WTC11 (cell line): ENCODE measurements at regions not wholly inside any gene's neighbourhood (a gene's known extent, or its start where the extent isn't known, plus 50 kb on each side); places are given as distances from the start of the nearest gene placed in this dataset.

ENCODE experiments used
- ATAC-seq: fragments of 200-7000 bp; cut with Tn5 transposase; 2 replicates; pipeline ENCODE4 v1.10.0; 2021; ENCODE audit warnings: mild to moderate bottlenecking, moderate library complexity
- CTCF ChIA-PET: fragments of 300-600 bp; sonication (Branson Sonifier 250); formaldehyde crosslinking; loops from one replicate; lab custom pipeline; 2021; ENCODE audit warnings: antibody characterized with exemption; lab: Charles Lee
- POLR2A ChIA-PET: fragments of 350-600 bp; sonication (Branson Sonifier 250); formaldehyde crosslinking; loops from one replicate; lab custom pipeline; 2021; ENCODE audit warnings: antibody characterized with exemption; lab: Charles Lee
- DNase-seq: peaks from one replicate; pipeline ENCODE4 v3.0.0; 2021; ENCODE audit warnings: low spot score
- H3K27ac Mint-ChIP-seq: 2 replicates; pipeline ENCODE4 v1.8.0; 2021; ENCODE audit warnings: mixed read lengths
- H3K27me3 Mint-ChIP-seq: 2 replicates; pipeline ENCODE4 v1.8.0; 2021; ENCODE audit warnings: low read depth, mild to moderate bottlenecking, moderate library complexity, mixed read lengths
- H3K36me3 Mint-ChIP-seq: 2 replicates; pipeline ENCODE4 v1.8.0; 2021; ENCODE audit warnings: mixed read lengths
- H3K4me1 Mint-ChIP-seq: 2 replicates; pipeline ENCODE4 v1.8.0; 2022; ENCODE audit warnings: mixed read lengths
- H3K4me3 Mint-ChIP-seq: 2 replicates; pipeline ENCODE4 v1.8.0; 2021; ENCODE audit warnings: mild to moderate bottlenecking, moderate library complexity, mixed read lengths
- H3K9me3 Mint-ChIP-seq: 2 replicates; pipeline ENCODE4 v1.8.0; 2021; ENCODE audit warnings: mixed read lengths
- ATF1 ChIP-seq: sonication (generic); formaldehyde crosslinking; IDR thresholded peaks from 2 replicates; pipeline ENCODE4 v1.8.1; 2023; ENCODE audit warnings: mild to moderate bottlenecking, moderate library complexity, missing genetic modification reagents
- ELF4 ChIP-seq: sonication (generic); formaldehyde crosslinking; IDR thresholded peaks from 2 replicates; pipeline ENCODE4 v1.8.1; 2022; ENCODE audit warnings: low read depth, mild to moderate bottlenecking, moderate library complexity, missing genetic modification reagents
- ESRRA ChIP-seq: sonication (generic); formaldehyde crosslinking; IDR thresholded peaks from 2 replicates; pipeline ENCODE4 v1.8.1; 2022; ENCODE audit warnings: mild to moderate bottlenecking, missing genetic modification reagents, borderline replicate concordance
- ETV6 ChIP-seq: sonication (generic); formaldehyde crosslinking; IDR thresholded peaks from 2 replicates; pipeline ENCODE4 v1.8.1; 2022; ENCODE audit warnings: mild to moderate bottlenecking, missing genetic modification reagents
- FOXJ3 ChIP-seq: sonication (generic); formaldehyde crosslinking; IDR thresholded peaks from 2 replicates; pipeline ENCODE4 v1.9.0; 2021; ENCODE audit warnings: missing genetic modification reagents, mild to moderate bottlenecking, borderline replicate concordance
- FOXK1 ChIP-seq: sonication (generic); formaldehyde crosslinking; IDR thresholded peaks from 2 replicates; pipeline ENCODE4 v1.8.0; 2022; ENCODE audit warnings: mild to moderate bottlenecking, moderate library complexity, missing genetic modification reagents
- GTF2I ChIP-seq: fragments of 250-450 bp; sonication (Bioruptor Pico); conservative IDR thresholded peaks from 2 replicates; pipeline ENCODE4 v1.4.0; 2021; ENCODE audit warnings: mild to moderate bottlenecking
- NR1H2 ChIP-seq: sonication (generic); formaldehyde crosslinking; IDR thresholded peaks from 2 replicates; pipeline ENCODE4 v1.9.0; 2021; ENCODE audit warnings: mild to moderate bottlenecking, moderate library complexity, missing genetic modification reagents
- NR2C2 ChIP-seq: sonication (generic); formaldehyde crosslinking; IDR thresholded peaks from 2 replicates; pipeline ENCODE4 v1.8.0; 2022; ENCODE audit warnings: mild to moderate bottlenecking, missing genetic modification reagents
- SMAD3 ChIP-seq: sonication (generic); formaldehyde crosslinking; IDR thresholded peaks from 2 replicates; pipeline ENCODE4 v1.8.0; 2022; ENCODE audit warnings: missing genetic modification reagents, mild to moderate bottlenecking, borderline replicate concordance
- SOX15 ChIP-seq: fragments of 250-450 bp; sonication (Bioruptor Pico); IDR thresholded peaks from 2 replicates; pipeline ENCODE4 v1.9.0; 2021; ENCODE audit warnings: mild to moderate bottlenecking
- SP1 ChIP-seq: sonication (generic); formaldehyde crosslinking; conservative IDR thresholded peaks from 2 replicates; pipeline ENCODE4 v1.8.1; 2022; ENCODE audit warnings: missing genetic modification reagents
- ZNF121 ChIP-seq: sonication (generic); formaldehyde crosslinking; IDR thresholded peaks from 2 replicates; pipeline ENCODE4 v1.8.0; 2023; ENCODE audit warnings: missing genetic modification reagents
- ZNF416 ChIP-seq: fragments of 250-450 bp; sonication (Bioruptor Pico); IDR thresholded peaks from 2 replicates; pipeline ENCODE4 v1.9.0; 2021; ENCODE audit warnings: mild to moderate bottlenecking, inconsistent platforms
- ZNF671 ChIP-seq: fragments of 250-450 bp; sonication (Bioruptor Pico); IDR thresholded peaks from 2 replicates; pipeline ENCODE4 v1.8.0; 2021; ENCODE audit warnings: mild to moderate bottlenecking
- TF ChIP-seq, protein P1 (sequence below): sonication (generic); formaldehyde crosslinking; conservative IDR thresholded peaks from 2 replicates; pipeline ENCODE4 v1.8.1; 2023; ENCODE audit warnings: mild to moderate bottlenecking, low read depth, missing genetic modification reagents, moderate library complexity
- TF ChIP-seq, protein P2 (sequence below): fragments of 250-450 bp; sonication (Bioruptor Pico); IDR thresholded peaks from 2 replicates; pipeline ENCODE4 v1.8.0; 2021; ENCODE audit warnings: mild to moderate bottlenecking
- TF ChIP-seq, protein P3 (sequence below): sonication (generic); formaldehyde crosslinking; conservative IDR thresholded peaks from 2 replicates; pipeline ENCODE4 v1.8.1; 2022; ENCODE audit warnings: mild to moderate bottlenecking, missing genetic modification reagents
- TF ChIP-seq, protein P4 (sequence below): sonication (generic); formaldehyde crosslinking; IDR thresholded peaks from 2 replicates; pipeline ENCODE4 v1.8.0; 2022; ENCODE audit warnings: mild to moderate bottlenecking, missing genetic modification reagents
- TF ChIP-seq, protein P5 (sequence below): sonication (generic); formaldehyde crosslinking; IDR thresholded peaks from 2 replicates; pipeline ENCODE4 v1.8.0; 2023; ENCODE audit warnings: missing genetic modification reagents
- TF ChIP-seq, protein P6 (sequence below): sonication (generic); formaldehyde crosslinking; IDR thresholded peaks from 2 replicates; pipeline ENCODE4 v1.8.0; 2023; ENCODE audit warnings: missing genetic modification reagents, mild to moderate bottlenecking, borderline replicate concordance

DNA sequence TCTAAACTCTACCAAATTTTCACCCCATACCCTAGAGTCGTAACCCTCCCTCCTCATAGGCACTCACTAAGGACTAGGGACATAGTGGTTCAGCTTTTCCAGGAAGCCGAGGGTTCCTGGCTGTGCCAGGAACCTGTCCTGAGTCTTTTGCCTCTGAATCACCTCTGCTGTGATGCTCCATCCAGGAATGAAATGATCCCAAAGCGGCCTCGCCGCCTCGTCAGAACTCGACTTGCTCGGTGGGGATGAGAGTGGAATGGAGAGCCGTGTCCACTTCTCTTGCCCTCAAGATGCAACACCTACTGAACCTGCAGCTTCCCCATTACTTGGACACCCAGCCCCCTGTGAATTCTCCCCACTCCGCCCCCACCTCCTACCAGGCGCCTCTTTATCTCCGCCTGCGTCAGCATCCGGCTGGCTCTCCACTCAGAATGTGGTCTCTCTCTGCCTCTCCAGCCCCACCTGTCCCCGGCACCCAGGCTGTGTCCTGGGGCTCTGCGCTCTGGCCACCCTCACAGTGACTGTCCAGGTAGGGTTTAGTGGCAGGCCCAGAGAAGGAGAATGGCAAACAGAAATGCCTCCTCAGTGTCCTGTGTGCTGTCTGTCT, 366.1 kb upstream of the ZNF32 start:
- TF ChIP-seq ELF4 (CRISPR knock-in tag), result no peak
- TF ChIP-seq NR1H2 (CRISPR knock-in tag), result no peak
- TF ChIP-seq ZNF121 (CRISPR knock-in tag), result no peak
- TF ChIP-seq ETV6 (CRISPR knock-in tag), result no peak
- TF ChIP-seq ATF1 (CRISPR knock-in tag), result no peak
- no peak for TF ChIP-seq ZNF671 (CRISPR knock-in tag)
- TF ChIP-seq NR2C2 (CRISPR knock-in tag), result no peak
- TF ChIP-seq SP1 (CRISPR knock-in tag), result no peak
- TF ChIP-seq, protein P1, sequence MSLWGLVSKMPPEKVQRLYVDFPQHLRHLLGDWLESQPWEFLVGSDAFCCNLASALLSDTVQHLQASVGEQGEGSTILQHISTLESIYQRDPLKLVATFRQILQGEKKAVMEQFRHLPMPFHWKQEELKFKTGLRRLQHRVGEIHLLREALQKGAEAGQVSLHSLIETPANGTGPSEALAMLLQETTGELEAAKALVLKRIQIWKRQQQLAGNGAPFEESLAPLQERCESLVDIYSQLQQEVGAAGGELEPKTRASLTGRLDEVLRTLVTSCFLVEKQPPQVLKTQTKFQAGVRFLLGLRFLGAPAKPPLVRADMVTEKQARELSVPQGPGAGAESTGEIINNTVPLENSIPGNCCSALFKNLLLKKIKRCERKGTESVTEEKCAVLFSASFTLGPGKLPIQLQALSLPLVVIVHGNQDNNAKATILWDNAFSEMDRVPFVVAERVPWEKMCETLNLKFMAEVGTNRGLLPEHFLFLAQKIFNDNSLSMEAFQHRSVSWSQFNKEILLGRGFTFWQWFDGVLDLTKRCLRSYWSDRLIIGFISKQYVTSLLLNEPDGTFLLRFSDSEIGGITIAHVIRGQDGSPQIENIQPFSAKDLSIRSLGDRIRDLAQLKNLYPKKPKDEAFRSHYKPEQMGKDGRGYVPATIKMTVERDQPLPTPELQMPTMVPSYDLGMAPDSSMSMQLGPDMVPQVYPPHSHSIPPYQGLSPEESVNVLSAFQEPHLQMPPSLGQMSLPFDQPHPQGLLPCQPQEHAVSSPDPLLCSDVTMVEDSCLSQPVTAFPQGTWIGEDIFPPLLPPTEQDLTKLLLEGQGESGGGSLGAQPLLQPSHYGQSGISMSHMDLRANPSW (CRISPR knock-in tag), result no peak
- TF ChIP-seq, protein P2, sequence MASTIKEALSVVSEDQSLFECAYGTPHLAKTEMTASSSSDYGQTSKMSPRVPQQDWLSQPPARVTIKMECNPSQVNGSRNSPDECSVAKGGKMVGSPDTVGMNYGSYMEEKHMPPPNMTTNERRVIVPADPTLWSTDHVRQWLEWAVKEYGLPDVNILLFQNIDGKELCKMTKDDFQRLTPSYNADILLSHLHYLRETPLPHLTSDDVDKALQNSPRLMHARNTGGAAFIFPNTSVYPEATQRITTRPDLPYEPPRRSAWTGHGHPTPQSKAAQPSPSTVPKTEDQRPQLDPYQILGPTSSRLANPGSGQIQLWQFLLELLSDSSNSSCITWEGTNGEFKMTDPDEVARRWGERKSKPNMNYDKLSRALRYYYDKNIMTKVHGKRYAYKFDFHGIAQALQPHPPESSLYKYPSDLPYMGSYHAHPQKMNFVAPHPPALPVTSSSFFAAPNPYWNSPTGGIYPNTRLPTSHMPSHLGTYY (CRISPR knock-in tag), result no peak
- TF ChIP-seq, all 79 proteins: peak for 0
- POLR2A ChIA-PET, result no interaction called here
- ATAC-seq, result no peak
- no peaks in the 10 kb centered on the region; the same call in 1 of the 2 replicates for H3K27me3 Mint-ChIP-seq
- H3K9me3 Mint-ChIP-seq, result peaks cover 14% of the 10 kb centered on the region
- H3K27ac Mint-ChIP-seq, result no peak overlapping the region
- no peak overlapping the region for H3K4me3 Mint-ChIP-seq
- DNase-seq, result no peak
- H3K4me1 Mint-ChIP-seq, result no peaks in the 10 kb centered on the region
- 0 out of 2 replicates have a peak, but pooled peaks cover 4% of the 10 kb centered on the region for H3K36me3 Mint-ChIP-seq
- CTCF ChIA-PET, result no interaction called here

DNA sequence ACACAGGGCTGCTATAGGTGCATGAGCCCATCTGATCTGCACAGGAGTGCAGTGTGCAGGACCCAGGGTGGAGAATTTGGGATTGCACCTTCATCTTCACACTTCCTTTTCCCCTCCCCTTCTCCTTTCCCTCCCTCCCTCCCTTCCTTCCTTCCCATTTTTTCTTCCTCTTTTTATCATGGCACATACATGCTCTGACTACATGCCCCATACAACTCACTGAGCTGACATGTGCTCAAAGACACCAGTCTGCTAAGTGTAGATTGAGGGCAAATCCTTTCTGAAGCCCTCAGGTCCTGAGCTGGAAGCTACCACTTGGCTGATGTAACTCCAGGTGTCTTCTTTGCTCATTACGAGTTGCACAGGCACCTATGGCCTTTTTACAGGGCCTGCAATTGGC, 365.3 kb upstream of the ZNF32 start:
- H3K27me3 Mint-ChIP-seq, result no peaks in the 10 kb centered on the region; the same call in 1 of the 2 replicates
- DNase-seq, result no peak
- 0 out of 2 replicates have a peak, but pooled peaks cover 4% of the 10 kb centered on the region for H3K36me3 Mint-ChIP-seq
- CTCF ChIA-PET, result interaction anchor here (0.7 kb wide), 1 partner anchor 297 kb away, joined by 3 read pairs; no protein-coding TSS in a partner anchor
- ATAC-seq, result no peak
- H3K27ac Mint-ChIP-seq, result no peak overlapping the region
- H3K4me1 Mint-ChIP-seq, result no peaks in the 10 kb centered on the region
- no peak overlapping the region for H3K4me3 Mint-ChIP-seq
- POLR2A ChIA-PET, result interaction anchor here (0.6 kb wide), 1 partner anchor 208 kb away, joined by 3 read pairs; no protein-coding TSS in a partner anchor
- peaks cover 7% of the 10 kb centered on the region for H3K9me3 Mint-ChIP-seq
- no peak for TF ChIP-seq FOXJ3 (CRISPR knock-in tag)
- TF ChIP-seq, protein P2 (CRISPR knock-in tag), result no peak
- TF ChIP-seq ZNF416 (CRISPR knock-in tag), result no peak
- TF ChIP-seq, protein P3, sequence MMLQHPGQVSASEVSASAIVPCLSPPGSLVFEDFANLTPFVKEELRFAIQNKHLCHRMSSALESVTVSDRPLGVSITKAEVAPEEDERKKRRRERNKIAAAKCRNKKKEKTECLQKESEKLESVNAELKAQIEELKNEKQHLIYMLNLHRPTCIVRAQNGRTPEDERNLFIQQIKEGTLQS (CRISPR knock-in tag), result no peak
- no peak for TF ChIP-seq ETV6 (CRISPR knock-in tag)
- TF ChIP-seq, protein P4, sequence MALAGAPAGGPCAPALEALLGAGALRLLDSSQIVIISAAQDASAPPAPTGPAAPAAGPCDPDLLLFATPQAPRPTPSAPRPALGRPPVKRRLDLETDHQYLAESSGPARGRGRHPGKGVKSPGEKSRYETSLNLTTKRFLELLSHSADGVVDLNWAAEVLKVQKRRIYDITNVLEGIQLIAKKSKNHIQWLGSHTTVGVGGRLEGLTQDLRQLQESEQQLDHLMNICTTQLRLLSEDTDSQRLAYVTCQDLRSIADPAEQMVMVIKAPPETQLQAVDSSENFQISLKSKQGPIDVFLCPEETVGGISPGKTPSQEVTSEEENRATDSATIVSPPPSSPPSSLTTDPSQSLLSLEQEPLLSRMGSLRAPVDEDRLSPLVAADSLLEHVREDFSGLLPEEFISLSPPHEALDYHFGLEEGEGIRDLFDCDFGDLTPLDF (CRISPR knock-in tag), result no peak
- TF ChIP-seq ELF4 (CRISPR knock-in tag), result no peak
- no peak for TF ChIP-seq ESRRA (CRISPR knock-in tag)
- no peak for TF ChIP-seq GTF2I (CRISPR knock-in tag)
- TF ChIP-seq SMAD3, result no peak
- no peak for TF ChIP-seq FOXK1 (CRISPR knock-in tag)
- TF ChIP-seq, protein P5, sequence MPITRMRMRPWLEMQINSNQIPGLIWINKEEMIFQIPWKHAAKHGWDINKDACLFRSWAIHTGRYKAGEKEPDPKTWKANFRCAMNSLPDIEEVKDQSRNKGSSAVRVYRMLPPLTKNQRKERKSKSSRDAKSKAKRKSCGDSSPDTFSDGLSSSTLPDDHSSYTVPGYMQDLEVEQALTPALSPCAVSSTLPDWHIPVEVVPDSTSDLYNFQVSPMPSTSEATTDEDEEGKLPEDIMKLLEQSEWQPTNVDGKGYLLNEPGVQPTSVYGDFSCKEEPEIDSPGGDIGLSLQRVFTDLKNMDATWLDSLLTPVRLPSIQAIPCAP (CRISPR knock-in tag), result no peak
- no peak for TF ChIP-seq SOX15 (CRISPR knock-in tag)
- TF ChIP-seq, protein P6, sequence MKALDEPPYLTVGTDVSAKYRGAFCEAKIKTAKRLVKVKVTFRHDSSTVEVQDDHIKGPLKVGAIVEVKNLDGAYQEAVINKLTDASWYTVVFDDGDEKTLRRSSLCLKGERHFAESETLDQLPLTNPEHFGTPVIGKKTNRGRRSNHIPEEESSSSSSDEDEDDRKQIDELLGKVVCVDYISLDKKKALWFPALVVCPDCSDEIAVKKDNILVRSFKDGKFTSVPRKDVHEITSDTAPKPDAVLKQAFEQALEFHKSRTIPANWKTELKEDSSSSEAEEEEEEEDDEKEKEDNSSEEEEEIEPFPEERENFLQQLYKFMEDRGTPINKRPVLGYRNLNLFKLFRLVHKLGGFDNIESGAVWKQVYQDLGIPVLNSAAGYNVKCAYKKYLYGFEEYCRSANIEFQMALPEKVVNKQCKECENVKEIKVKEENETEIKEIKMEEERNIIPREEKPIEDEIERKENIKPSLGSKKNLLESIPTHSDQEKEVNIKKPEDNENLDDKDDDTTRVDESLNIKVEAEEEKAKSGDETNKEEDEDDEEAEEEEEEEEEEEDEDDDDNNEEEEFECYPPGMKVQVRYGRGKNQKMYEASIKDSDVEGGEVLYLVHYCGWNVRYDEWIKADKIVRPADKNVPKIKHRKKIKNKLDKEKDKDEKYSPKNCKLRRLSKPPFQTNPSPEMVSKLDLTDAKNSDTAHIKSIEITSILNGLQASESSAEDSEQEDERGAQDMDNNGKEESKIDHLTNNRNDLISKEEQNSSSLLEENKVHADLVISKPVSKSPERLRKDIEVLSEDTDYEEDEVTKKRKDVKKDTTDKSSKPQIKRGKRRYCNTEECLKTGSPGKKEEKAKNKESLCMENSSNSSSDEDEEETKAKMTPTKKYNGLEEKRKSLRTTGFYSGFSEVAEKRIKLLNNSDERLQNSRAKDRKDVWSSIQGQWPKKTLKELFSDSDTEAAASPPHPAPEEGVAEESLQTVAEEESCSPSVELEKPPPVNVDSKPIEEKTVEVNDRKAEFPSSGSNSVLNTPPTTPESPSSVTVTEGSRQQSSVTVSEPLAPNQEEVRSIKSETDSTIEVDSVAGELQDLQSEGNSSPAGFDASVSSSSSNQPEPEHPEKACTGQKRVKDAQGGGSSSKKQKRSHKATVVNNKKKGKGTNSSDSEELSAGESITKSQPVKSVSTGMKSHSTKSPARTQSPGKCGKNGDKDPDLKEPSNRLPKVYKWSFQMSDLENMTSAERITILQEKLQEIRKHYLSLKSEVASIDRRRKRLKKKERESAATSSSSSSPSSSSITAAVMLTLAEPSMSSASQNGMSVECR (CRISPR knock-in tag), result no peak
